ENCODE measurements at regions not wholly inside any gene's neighbourhood (a gene's known extent, or its start where the extent isn't known, plus 50 kb on each side); places are given as distances from the start of the nearest gene placed in this dataset.

DNA sequence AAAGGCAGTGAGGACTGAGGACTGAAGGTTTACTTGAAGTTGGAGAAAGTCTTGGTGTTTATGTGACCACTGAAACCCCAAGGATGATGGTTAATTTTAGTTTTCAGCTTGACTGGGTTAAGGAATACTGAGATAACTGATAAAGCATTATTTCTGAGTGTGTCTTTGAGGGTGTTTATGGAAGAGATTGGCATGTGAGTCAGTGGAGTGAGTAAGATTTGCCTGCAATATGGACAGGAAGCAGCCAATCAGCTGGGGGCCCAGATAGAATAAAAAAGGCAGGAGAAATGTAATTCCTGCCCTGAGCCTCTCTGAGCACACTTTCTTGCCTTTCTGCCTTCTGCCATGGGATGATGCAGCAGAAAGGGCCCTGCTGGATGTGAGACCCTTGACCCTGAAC lies 92.4 kb downstream of the KBTBD8 start:
- H3K4me2 ChIP-seq (ENCODE audit: low read length): no peak overlapping the region
- TF ChIP-seq, protein P1, sequence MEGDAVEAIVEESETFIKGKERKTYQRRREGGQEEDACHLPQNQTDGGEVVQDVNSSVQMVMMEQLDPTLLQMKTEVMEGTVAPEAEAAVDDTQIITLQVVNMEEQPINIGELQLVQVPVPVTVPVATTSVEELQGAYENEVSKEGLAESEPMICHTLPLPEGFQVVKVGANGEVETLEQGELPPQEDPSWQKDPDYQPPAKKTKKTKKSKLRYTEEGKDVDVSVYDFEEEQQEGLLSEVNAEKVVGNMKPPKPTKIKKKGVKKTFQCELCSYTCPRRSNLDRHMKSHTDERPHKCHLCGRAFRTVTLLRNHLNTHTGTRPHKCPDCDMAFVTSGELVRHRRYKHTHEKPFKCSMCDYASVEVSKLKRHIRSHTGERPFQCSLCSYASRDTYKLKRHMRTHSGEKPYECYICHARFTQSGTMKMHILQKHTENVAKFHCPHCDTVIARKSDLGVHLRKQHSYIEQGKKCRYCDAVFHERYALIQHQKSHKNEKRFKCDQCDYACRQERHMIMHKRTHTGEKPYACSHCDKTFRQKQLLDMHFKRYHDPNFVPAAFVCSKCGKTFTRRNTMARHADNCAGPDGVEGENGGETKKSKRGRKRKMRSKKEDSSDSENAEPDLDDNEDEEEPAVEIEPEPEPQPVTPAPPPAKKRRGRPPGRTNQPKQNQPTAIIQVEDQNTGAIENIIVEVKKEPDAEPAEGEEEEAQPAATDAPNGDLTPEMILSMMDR (IDR thresholded peaks at IDR 0.05; ENCODE audit: low read length): no peak
- no peak for TF ChIP-seq EZH2 (IDR thresholded peaks at IDR 0.05; ENCODE audit: borderline replicate concordance, low read length)

DNA sequence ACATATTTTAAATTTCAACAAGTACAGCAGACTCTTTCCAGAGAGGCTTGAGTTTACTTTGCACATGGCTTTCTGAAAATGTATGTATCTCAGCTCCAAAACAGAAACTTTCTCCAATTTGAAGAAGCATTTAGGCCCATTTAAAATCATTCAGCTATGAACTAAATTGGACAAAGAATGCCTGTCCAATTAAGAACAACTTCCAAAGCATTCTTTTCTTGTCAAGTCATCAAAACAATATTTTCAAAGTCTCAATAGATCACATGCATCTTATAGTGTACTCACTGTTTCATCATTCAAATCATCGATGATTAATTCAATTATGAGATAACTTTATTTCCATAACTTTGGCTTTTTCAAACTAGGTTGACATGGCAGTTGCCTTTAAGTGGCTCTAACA lies 95.2 kb downstream of the KBTBD8 start:
- no peaks in the 10 kb centered on the region for H3K4me1 ChIP-seq (ENCODE audit: insufficient read depth, low read length, severe bottlenecking)
- no peak overlapping the region for H3K4me3 ChIP-seq (ENCODE audit: low read depth, low read length, poor library complexity, severe bottlenecking)
- H3K27ac ChIP-seq (ENCODE audit: low read depth, low read length, poor library complexity, severe bottlenecking): no peak overlapping the region
- H3K79me2 ChIP-seq (ENCODE audit: insufficient read depth, low read length): no peaks in the 10 kb centered on the region
- H3F3A ChIP-seq (ENCODE audit: insufficient read depth, low read length): no peaks in the 10 kb centered on the region
- H3K9me3 ChIP-seq (ENCODE audit: low read length): no peaks in the 10 kb centered on the region
- H3K9ac ChIP-seq (ENCODE audit: low read length): no peak overlapping the region
- no peaks in the 10 kb centered on the region for H3K9me2 ChIP-seq (ENCODE audit: low read depth, low read length)
- H3K36me3 ChIP-seq (ENCODE audit: insufficient read depth, low read length): no peaks in the 10 kb centered on the region
- no peaks in the 10 kb centered on the region for H4K20me1 ChIP-seq (ENCODE audit: insufficient read depth, low read length)
- TF ChIP-seq EZH2 (IDR thresholded peaks at IDR 0.05; ENCODE audit: borderline replicate concordance, low read length): no peak
- TF ChIP-seq, protein P1 (IDR thresholded peaks at IDR 0.05; ENCODE audit: low read length): no peak
- no peak overlapping the region for H3K4me2 ChIP-seq (ENCODE audit: low read length)
- no peaks in the 10 kb centered on the region for H3K27me3 ChIP-seq (ENCODE audit: insufficient read depth, low read length)
- no peak overlapping the region for H2AFZ ChIP-seq (ENCODE audit: low read length)

More for the DNA sequence above, 92.4 kb downstream of the KBTBD8 start:
- Histone ChIP-seq H3K79me2 (ENCODE audit: insufficient read depth, low read length) (no peaks in the 10 kb centered on the region), H3K9me3 (ENCODE audit: low read length) (no peaks in the 10 kb centered on the region; the same call in 1 of the 2 replicates), H3K36me3 (ENCODE audit: insufficient read depth, low read length) (no peaks in the 10 kb centered on the region), H3K27ac (ENCODE audit: low read depth, low read length, poor library complexity, severe bottlenecking) (no peak overlapping the region), H3K4me1 (ENCODE audit: insufficient read depth, low read length, severe bottlenecking) (no peaks in the 10 kb centered on the region), H3F3A (ENCODE audit: insufficient read depth, low read length) (no peaks in the 10 kb centered on the region), H4K20me1 (ENCODE audit: insufficient read depth, low read length) (no peaks in the 10 kb centered on the region), H3K27me3 (ENCODE audit: insufficient read depth, low read length) (no peaks in the 10 kb centered on the region), H3K4me3 (ENCODE audit: low read depth, low read length, poor library complexity, severe bottlenecking) (no peak overlapping the region), H2AFZ (ENCODE audit: low read length) (no peak overlapping the region), H3K9me2 (ENCODE audit: low read depth, low read length) (no peaks in the 10 kb centered on the region), H3K9ac (ENCODE audit: low read length) (no peak overlapping the region)

DNA sequence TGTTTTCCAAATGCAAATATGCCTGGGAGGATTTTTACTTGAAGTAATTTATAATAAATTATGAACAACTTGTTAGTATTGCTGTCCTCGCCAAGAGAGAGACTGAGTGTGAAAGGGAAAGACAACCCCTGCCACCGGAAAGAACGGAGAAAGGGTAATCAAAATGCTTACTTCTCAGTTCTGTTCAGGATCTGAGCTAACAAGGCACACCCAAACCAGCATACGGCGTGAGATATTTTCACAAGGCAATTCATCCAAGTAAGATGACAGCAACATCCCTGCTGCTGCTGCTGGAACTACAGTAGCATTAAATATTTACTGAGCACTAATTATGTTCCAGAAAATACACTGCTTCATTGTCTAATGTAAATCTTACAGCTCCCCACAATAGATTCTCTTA lies 96.1 kb downstream of the KBTBD8 start:
- H3F3A ChIP-seq (ENCODE audit: insufficient read depth, low read length): no peaks in the 10 kb centered on the region
- H3K4me3 ChIP-seq (ENCODE audit: low read depth, low read length, poor library complexity, severe bottlenecking): no peak overlapping the region
- no peaks in the 10 kb centered on the region for H3K27me3 ChIP-seq (ENCODE audit: insufficient read depth, low read length)
- H2AFZ ChIP-seq (ENCODE audit: low read length): no peak overlapping the region
- H3K79me2 ChIP-seq (ENCODE audit: insufficient read depth, low read length): no peaks in the 10 kb centered on the region
- TF ChIP-seq, protein P1 (IDR thresholded peaks at IDR 0.05; ENCODE audit: low read length): no peak
- no peak overlapping the region for H3K9ac ChIP-seq (ENCODE audit: low read length)
- no peaks in the 10 kb centered on the region for H3K9me3 ChIP-seq (ENCODE audit: low read length)
- H3K9me2 ChIP-seq (ENCODE audit: low read depth, low read length): no peaks in the 10 kb centered on the region
- H3K27ac ChIP-seq (ENCODE audit: low read depth, low read length, poor library complexity, severe bottlenecking): no peak overlapping the region
- H4K20me1 ChIP-seq (ENCODE audit: insufficient read depth, low read length): no peaks in the 10 kb centered on the region
- no peaks in the 10 kb centered on the region for H3K36me3 ChIP-seq (ENCODE audit: insufficient read depth, low read length)
- H3K4me1 ChIP-seq (ENCODE audit: insufficient read depth, low read length, severe bottlenecking): no peaks in the 10 kb centered on the region
- no peak overlapping the region for H3K4me2 ChIP-seq (ENCODE audit: low read length)
